Globus pallidus (tissue), 1 donor: ENCODE measurements at regions not wholly inside any gene's neighbourhood (a gene's known extent, or its start where the extent isn't known, plus 50 kb on each side); places are given as distances from the start of the nearest gene placed in this dataset.
"Not testable (repeated sequence)": the region's sequence is repeated elsewhere in the genome, so short reads cannot be mapped to it uniquely, and the experiment has no call there.

Experiments
- DNase-seq: peaks from one replicate; pipeline ENCODE4 v3.0.0-alpha.2; 2015; ENCODE audit warnings: low spot score

- DNase-seq = no peak
Observed at GRCh38 chr2:198628596-198628995, 824.2 kb downstream of the PLCL1 start.

DNA sequence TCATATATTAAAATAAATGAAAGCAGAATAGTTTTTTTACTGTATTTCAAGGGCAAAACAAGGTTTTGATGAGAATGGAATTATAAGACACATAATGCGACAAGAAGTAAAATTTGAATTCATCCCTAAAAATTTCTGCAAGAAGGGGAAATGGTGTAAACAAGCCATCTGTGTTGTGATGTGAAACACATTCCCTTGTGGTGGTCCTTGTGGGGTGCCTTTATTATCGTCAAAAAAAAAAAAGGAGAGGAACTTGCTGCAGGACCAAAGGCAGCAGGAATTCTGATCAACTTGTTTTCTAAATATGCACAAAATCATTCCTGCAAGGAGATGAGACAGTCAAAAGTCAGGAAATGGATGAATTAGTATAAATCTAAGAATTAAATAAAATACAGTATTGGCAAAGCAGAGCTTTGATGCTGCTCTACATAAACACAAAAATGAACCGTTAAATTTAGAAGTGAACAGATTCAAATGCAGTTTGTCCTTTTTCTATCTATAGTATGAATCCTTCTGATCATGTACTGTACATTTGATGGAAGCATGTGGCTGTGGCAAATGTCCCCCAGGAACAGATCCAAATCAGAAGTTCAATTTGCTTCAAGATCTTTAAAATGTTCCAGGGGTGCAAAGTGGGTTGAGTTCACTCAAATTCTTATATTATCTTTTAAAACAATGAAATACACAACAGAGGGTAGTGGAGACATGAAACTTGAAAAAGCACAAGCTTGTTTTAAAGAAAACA is 818.8 kb downstream of the PLCL1 start:
- DNase-seq = no peak

DNA sequence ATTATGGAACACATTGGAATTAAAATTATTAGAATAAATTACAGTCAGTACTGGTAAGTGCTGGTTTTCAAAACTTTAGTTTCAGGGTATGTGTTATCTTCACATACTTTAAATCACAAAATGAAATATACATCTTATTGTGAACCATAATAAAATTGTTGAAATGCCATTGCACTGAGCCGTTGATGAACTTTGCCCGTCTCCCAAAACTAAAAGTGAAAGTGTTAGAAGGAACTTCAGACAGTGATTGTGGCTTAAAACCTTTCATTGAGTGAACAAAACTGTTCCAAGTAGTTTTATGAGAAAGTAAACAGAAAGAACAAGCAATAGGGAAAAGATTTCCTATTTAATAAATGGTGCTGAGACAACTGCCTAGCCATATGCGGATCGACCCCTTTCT is 811.6 kb downstream of the PLCL1 start:
- no peak for DNase-seq

DNA sequence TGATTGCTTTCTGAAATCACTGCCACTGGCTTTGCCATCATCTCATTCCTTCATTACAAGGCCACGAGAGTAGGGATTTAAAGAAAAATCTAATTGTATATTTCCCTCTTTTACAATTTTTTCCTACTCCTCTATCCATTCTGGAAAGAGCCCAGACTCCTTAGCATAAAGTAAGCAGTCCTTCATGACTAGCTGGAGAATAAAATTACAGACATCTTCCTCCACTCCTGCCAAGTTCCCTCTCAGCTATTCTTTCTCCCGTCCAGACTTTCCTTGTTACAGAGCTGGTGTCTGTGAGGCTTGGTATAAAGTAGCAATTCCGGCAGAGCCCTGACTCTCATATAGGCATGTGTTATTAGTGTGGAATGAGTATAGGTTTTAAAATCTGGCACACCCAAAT is 806.8 kb downstream of the PLCL1 start:
- no peak for DNase-seq

- no peak for DNase-seq
Observed at GRCh38 chr2:198604599-198604998, 800.2 kb downstream of the PLCL1 start.

GRCh38 chr2:198602986-198603385 is 798.6 kb downstream of the PLCL1 start:
- DNase-seq = not testable (repeated sequence)

DNA sequence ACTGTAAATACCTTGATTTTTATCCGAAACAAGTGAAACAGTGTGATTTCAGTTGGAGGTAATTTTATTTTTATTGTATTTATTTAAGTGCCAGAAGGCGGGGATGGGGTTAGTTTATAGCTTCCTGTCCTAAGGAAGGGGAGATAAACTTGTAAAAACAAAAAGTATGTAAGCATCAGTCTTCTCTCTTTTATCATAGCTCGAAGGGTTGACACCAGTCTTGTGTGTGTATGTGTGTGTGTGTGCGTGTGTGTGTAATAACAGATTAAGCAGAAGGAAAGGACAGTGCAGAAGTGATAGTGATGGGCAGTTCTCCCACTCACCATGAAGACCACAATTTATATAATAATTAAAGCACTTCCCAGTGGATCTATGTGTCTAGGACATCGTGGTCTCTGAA is 793.3 kb downstream of the PLCL1 start:
- DNase-seq = no peak

- DNase-seq = no peak
Observed at GRCh38 chr2:198596985-198597384, 792.6 kb downstream of the PLCL1 start.

- DNase-seq = no peak
Observed at GRCh38 chr2:198595721-198596120, 791.3 kb downstream of the PLCL1 start.

DNA sequence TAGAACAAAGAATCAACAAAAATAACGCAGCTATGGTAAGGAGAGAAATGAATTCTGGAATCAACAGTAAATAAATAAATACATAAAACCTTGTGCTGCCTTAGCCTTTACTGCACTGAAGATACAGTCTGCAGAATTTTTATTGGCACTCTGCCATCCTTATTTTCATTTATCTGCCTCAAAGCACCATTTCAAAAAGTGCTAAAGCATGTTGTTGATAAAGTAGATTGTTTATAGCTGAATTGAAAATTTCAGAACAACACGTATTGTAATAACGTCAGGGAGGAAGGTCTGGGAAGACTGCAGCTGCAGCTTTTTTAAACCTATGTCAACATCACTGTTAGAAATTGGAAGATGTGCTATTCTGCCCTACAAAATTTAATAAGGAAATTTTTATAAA is 787.2 kb downstream of the PLCL1 start:
- DNase-seq = no peak

DNA sequence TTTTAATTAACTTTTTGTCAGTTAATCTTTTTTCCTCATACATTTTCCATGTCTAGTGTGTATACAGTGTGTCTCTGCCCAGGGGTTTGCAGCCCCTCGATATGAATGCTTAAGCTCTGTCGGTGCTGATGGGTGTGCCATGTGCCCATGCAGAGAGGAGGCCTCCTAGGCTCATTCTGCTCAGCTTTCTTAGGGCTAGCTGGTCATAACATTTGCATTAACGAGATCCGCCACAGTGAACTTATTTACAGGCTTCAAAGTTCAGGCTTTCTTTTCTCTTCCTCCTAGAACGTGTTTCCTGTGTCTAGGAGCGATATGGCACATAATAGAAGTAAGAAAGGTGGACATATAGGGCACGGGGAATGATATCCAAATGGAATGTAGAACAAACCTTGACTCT is 783.3 kb downstream of the PLCL1 start:
- no peak for DNase-seq

DNA sequence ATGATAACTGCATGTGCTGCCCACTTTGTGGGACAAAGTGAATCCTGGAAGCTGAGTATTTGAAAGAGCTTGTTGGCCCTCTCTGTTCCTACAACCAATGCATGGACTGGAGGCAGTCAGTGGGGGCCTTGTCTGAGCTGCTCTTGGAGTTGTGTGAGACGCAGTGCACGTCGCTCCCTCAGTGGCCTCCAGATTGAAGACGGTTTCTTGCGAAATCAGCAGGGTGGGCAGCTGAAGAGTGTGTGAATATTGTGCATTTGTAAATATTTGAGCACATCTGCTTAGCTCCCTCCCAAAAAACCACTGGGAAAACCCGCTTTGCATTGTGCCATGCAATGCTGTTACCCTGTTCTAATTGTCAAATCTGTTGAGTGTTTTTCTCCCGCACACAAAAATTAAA is 782.8 kb downstream of the PLCL1 start:
- DNase-seq = no peak

GRCh38 chr2:198571393-198571792 is 767.0 kb downstream of the PLCL1 start:
- DNase-seq = no peak

DNA sequence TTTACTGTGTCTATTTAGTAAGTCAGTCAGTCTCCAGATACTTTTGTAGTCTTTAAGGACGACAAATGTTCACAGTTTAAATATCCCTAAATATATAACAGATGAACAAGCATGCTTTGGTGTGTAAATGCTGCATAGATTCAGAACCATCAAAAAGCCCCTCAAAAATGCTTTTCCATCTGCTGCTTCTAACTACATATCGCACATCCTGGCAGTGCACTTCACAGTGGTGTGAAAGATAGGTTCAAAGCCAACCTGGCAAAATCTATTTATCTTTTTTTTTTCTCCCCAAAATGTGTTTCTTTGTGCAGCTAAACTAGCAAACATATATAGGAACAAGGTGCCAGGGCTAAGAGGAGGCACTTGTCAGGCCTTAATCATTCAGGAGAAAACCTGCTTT is 753.8 kb downstream of the PLCL1 start:
- no peak for DNase-seq

DNA sequence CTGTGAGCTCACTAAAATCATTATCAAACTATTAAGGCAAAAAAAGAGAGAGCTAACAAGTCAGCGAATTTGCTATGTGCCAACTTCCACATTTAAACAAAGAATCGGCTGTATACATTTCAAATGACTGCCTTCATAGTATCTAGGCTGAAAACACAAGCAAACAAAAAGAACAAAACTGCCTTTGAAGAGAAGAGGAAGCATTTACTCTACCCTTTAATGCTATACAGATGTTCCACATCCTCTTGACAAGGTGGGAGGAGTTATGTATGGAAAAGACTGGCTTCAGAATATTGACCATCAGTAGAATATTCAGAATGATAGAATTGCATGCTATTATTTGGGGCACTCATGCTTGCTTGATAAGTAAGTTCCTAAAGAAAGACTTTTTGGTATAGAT is 741.7 kb downstream of the PLCL1 start:
- DNase-seq = peak; percentile 4

DNA sequence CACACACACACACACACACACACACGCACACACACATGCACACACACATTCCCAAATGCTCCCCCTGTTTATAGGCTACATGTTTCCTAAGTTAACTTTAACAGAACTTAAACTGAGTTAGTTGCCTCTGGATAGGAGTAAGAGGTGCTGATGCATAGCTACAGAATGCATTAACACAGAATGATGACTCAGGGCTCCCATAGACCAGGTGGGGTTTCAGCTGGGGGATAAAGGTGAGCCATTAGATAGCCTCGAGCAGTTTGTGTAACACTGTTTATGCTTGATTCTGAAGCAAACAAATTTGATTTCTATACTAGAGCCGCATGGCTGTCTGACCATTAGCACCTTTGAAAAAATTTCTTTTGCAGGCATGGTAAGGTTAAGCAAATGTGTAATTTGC is 741.0 kb downstream of the PLCL1 start:
- no peak for DNase-seq

DNA sequence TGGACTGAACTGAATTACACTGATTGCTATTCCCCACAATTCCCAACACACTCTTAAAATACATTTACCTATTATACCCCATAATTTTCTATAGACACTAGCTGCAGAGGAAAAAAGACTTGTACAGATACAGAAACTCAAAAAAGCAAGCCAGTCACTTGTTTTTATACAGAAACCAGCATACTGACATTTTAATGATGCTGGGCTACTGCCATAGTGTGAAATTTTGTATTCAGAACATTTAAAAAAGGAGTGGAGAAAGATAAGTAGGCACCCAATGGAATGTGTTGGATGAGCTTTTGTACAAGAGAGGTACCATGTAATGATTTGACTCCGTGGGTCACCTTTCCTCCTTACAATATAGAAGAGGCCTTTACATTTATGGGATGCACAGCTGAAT is 740.1 kb downstream of the PLCL1 start:
- no peak for DNase-seq

- DNase-seq = no peak
Observed at GRCh38 chr2:198534756-198535155, 730.4 kb downstream of the PLCL1 start.

DNA sequence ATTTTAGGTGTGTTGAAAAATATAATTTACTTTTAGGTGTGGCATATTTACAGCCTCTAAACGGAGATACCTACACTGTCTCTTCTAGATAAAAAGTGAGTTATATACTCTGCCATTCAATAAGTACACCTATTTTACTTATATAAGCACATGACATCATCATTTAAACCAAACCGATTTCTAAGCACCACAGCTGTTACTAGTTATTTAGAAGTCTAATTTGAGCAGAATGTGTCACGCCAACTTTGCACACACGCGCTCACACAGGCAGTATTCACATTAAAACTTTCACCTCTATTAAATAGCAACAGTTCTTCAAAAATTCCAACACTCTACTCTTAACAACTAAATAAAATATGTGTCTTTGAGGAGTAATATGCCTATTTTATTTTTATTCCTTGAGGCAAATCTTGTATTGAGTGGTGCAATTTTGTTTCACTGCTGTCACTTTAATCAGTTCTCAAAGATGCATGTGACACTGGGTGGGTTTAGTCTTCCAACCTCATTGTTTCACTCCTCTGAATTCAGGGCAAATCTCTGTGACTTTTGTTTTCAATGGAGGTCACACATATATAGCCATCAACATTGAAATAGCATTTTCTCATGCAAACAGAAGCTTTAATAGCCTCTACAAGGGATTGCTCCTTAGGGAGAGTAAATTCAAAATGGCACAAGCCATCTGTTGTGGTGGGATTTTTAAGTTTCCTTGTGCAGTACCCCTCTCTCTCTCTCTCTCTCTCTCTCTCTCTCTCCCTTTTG is 721.0 kb downstream of the PLCL1 start:
- DNase-seq = no peak

DNA sequence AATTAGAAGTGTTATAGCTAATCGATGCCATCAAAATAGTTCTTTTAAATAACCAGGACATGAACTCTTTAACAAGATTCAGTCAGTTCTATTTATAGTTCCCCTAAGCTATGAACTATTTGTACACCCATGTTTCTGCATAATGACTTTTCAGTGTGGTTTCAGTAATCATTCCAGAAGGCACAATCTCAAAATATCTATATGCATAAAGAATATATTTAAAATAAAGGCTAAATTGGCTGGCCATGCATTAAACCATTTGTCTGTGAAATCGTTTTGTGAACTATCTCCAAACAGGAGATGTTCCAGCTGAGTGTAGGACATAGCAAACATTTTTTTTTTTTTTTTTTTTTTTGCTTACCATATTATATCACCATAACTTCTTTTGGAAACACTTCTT is 719.3 kb downstream of the PLCL1 start:
- no peak for DNase-seq

- no peak for DNase-seq
Observed at GRCh38 chr2:198518935-198519334, 714.5 kb downstream of the PLCL1 start.

DNA sequence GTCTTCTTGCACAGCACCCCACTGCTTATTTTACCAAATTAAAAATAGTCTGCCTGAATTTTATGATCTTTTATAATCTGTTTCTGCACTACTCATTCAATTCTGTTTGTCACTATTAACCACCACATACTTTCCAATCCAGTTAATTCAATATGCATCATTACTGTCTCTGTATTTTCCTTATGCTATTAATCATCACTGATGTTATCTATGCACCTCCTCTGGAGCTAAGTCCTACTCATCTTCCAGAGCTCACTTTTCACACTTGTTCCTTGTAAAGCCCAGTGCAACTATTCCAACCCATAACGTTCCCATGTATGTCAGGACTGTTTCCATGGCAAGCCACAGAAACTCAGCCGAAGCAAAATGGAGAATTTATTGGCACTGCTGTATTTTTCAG is 713.6 kb downstream of the PLCL1 start:
- no peak for DNase-seq

DNA sequence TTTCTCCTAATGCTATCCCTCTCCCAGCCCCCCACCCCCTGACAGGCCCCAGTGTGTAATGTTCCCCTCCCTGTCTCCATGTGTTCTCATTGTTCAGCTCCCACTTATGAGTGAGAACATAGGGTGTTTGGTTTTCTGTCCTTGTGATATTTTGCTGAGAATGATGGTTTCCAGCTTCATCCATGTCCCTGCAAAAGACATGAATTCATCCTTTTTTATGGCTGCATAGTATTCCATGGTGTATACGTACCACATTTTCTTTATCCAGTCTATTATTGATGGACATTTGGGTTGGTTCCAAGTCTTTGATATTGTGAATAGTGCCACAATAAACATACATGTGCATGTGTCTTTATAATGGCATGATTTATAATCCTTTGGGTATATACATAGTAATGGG is 704.2 kb downstream of the PLCL1 start:
- DNase-seq = not testable (repeated sequence)

- no peak for DNase-seq
Observed at GRCh38 chr2:198499539-198499938, 695.1 kb downstream of the PLCL1 start.
